ENCODE measurements at regions not wholly inside any gene's neighbourhood (a gene's known extent, or its start where the extent isn't known, plus 50 kb on each side); places are given as distances from the start of the nearest gene placed in this dataset.

DNA sequence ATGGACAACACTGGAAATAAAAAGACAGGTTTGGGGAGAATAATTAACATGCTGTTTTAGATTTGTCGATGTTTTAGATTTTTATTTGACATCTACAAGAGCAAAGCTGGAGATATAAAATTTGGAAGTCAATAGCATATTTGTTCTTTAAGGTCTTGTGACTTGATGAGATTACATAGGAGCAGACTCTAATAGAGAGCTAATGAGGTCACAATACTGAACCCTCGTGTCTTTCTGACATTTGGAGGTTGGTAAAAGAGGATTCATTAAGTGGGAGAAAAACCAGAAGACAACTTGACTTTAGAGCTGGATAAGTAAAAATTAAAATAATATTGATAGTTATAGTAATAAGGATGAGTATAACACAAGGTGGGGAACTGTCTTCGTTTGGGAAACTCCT is 322.7 kb upstream of the SEMA6A start:
- no peak for TF ChIP-seq SP1 (IDR thresholded peaks at IDR 0.05)
- no peak for TF ChIP-seq BHLHE40 (IDR thresholded peaks at IDR 0.05; ENCODE audit: borderline replicate concordance)
- TF ChIP-seq FOXK2 (IDR thresholded peaks at IDR 0.05), result no peak
- no peak for TF ChIP-seq LEF1 (IDR thresholded peaks at IDR 0.05; ENCODE audit: borderline replicate concordance)
- TF ChIP-seq ARNT (IDR thresholded peaks at IDR 0.05), result no peak
- TF ChIP-seq, protein P1, sequence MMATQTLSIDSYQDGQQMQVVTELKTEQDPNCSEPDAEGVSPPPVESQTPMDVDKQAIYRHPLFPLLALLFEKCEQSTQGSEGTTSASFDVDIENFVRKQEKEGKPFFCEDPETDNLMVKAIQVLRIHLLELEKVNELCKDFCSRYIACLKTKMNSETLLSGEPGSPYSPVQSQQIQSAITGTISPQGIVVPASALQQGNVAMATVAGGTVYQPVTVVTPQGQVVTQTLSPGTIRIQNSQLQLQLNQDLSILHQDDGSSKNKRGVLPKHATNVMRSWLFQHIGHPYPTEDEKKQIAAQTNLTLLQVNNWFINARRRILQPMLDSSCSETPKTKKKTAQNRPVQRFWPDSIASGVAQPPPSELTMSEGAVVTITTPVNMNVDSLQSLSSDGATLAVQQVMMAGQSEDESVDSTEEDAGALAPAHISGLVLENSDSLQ (IDR thresholded peaks at IDR 0.05), result no peak
- no peak for TF ChIP-seq FOXA1 (IDR thresholded peaks at IDR 0.05)
- no peak for TF ChIP-seq L3MBTL2 (conservative IDR thresholded peaks at IDR 0.05)
- no peak for TF ChIP-seq FOXM1 (IDR thresholded peaks at IDR 0.05; ENCODE audit: borderline replicate concordance)
- no peak for TF ChIP-seq SUZ12 (IDR thresholded peaks at IDR 0.05)
- TF ChIP-seq NFRKB (IDR thresholded peaks at IDR 0.05), result no peak
- no peak for TF ChIP-seq HDGF (IDR thresholded peaks at IDR 0.05; ENCODE audit: borderline replicate concordance)

Measured in HEK293T (cell line).